ENCODE measurements at regions not wholly inside any gene's neighbourhood (a gene's known extent, or its start where the extent isn't known, plus 50 kb on each side); places are given as distances from the start of the nearest gene placed in this dataset.

DNA sequence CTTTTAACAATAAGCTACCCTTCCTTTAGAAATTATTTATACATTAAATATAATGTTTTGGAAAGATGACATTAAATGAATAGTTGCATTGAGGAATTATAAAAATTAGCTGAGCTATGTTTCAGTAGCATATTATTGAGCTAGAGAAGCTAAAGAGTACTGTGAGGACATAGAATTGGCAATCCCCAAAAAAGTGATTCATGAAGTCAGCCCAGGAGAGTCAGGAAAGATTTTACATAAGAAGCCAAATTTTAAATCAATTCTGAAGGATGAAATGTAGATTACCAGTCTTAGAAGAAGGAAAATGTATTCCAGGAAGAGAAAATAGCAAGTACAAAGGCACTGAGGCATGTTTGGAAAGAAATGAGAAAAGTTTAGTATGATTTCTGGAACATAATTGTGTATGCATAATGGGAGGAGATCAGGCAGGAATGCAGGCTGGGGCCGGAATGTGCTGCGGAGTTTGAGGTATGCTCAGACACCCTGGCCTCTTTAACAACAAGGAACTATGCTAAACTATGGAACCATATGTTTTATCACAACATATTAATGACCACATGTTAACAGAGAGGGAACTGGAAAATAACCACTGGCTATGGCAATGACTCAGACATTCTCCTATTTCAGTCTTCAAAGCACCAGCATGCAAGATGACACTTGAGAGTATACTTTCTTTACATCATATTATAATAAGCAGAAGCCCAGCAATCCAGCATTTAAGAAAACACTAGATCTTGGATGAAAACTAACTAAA, 103.3 kb upstream of the COL8A1 start:
- no peaks in the 10 kb centered on the region for H3K9me3 ChIP-seq (ENCODE audit: control insufficient read depth in 1 of 2, insufficient read depth in 1 of 2, low read length in 2 of 2)
- H3K4me1 Mint-ChIP-seq (ENCODE audit: low read depth), result no peaks in the 10 kb centered on the region
- ChIA-PET CTCF (no interaction called here), POLR2A (no interaction called here)
- no peak overlapping the region for H3K27ac ChIP-seq (ENCODE audit: low read depth in 1 of 2, low read length in 2 of 2)
- H3K9me3 Mint-ChIP-seq, result no peaks in the 10 kb centered on the region
- no peaks in the 10 kb centered on the region for H3K4me1 ChIP-seq (ENCODE audit: insufficient read depth, low read length)
- ATAC-seq (ENCODE audit: poor library complexity), result no peak
- DNase-seq, result no peak
- H3K27ac Mint-ChIP-seq, result no peak overlapping the region
- no peaks in the 10 kb centered on the region for H3K27me3 ChIP-seq (ENCODE audit: control insufficient read depth in 1 of 2, insufficient read depth in 2 of 2, low read length in 2 of 2)
- TF ChIP-seq, protein P1, sequence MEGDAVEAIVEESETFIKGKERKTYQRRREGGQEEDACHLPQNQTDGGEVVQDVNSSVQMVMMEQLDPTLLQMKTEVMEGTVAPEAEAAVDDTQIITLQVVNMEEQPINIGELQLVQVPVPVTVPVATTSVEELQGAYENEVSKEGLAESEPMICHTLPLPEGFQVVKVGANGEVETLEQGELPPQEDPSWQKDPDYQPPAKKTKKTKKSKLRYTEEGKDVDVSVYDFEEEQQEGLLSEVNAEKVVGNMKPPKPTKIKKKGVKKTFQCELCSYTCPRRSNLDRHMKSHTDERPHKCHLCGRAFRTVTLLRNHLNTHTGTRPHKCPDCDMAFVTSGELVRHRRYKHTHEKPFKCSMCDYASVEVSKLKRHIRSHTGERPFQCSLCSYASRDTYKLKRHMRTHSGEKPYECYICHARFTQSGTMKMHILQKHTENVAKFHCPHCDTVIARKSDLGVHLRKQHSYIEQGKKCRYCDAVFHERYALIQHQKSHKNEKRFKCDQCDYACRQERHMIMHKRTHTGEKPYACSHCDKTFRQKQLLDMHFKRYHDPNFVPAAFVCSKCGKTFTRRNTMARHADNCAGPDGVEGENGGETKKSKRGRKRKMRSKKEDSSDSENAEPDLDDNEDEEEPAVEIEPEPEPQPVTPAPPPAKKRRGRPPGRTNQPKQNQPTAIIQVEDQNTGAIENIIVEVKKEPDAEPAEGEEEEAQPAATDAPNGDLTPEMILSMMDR (IDR thresholded peaks at IDR 0.05), result no peak
- H3K27me3 Mint-ChIP-seq, result no peaks in the 10 kb centered on the region
- H3K4me3 ChIP-seq (ENCODE audit: low read length), result no peak overlapping the region
- H3K36me3 Mint-ChIP-seq (ENCODE audit: low read depth), result no peaks in the 10 kb centered on the region
- intact Hi-C loops (cut with DNase I, micrococcal nuclease), result no loop called here
- H3K4me3 Mint-ChIP-seq, result no peak overlapping the region
- no peaks in the 10 kb centered on the region for H3K36me3 ChIP-seq (ENCODE audit: insufficient read depth, low read length)

DNA sequence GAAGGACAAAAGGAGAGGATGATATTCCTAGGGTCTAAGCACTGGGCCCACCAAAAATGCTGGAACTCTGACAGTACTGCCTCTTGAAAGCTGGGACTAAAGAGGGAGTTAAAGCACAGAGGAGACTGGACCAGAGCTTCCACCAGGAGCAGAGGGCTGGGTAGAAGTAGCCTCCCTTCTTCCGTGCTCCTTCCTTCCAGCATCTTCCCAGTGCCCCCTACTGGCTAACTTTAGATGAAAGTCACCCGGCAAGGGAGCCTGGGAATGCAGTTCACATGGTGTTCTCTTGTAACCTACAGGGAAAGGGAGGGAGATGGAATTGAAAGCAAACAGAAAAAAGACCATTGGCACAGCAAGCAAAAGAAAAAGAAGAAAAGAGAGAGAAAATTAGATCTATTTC, 106.1 kb upstream of the COL8A1 start:
- Mint-ChIP-seq H3K27ac (no peak overlapping the region), H3K27me3 (no peaks in the 10 kb centered on the region), H3K36me3 (ENCODE audit: low read depth) (no peaks in the 10 kb centered on the region), H3K4me3 (no peak overlapping the region), H3K4me1 (ENCODE audit: low read depth) (no peaks in the 10 kb centered on the region), H3K9me3 (no peaks in the 10 kb centered on the region)
- no peaks in the 10 kb centered on the region for H3K4me1 ChIP-seq (ENCODE audit: insufficient read depth, low read length)
- intact Hi-C loops (cut with DNase I, micrococcal nuclease), result no loop called here
- TF ChIP-seq, protein P1 (IDR thresholded peaks at IDR 0.05), result no peak
- CTCF ChIA-PET, result no interaction called here
- H3K27me3 ChIP-seq (ENCODE audit: control insufficient read depth in 1 of 2, insufficient read depth in 2 of 2, low read length in 2 of 2), result no peaks in the 10 kb centered on the region
- no peak overlapping the region for H3K4me3 ChIP-seq (ENCODE audit: low read length)
- DNase-seq (peak in 2 of 14 experiments; percentile 11 to 29), ATAC-seq (ENCODE audit: poor library complexity) (no peak)
- POLR2A ChIA-PET, result no interaction called here
- no peaks in the 10 kb centered on the region for H3K9me3 ChIP-seq (ENCODE audit: control insufficient read depth in 1 of 2, insufficient read depth in 1 of 2, low read length in 2 of 2)
- no peak overlapping the region for H3K27ac ChIP-seq (ENCODE audit: low read depth in 1 of 2, low read length in 2 of 2)
- no peaks in the 10 kb centered on the region for H3K36me3 ChIP-seq (ENCODE audit: insufficient read depth, low read length)

DNA sequence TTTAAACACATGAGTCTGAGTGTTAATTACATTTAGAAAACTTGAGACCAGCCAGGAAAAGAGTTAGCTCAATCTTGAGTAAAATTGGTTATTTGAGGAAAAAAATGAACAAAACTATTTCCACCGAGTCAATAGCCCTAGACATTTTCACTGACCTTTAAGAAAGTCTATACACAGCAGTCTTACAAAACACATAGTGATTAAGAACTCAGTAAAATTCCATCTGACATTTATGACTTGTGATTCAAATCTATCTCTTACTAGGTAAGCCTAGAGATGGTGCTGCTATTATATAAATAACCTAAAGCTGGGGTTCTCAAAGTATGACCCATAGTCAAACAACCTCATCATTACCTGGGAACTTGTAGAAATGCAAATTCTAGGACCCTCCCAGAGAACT, 109.1 kb upstream of the COL8A1 start:
- intact Hi-C loops (cut with DNase I, micrococcal nuclease), result no loop called here
- H3K27ac Mint-ChIP-seq, result no peak overlapping the region
- H3K4me1 ChIP-seq (ENCODE audit: insufficient read depth, low read length), result no peaks in the 10 kb centered on the region
- ChIA-PET POLR2A (no interaction called here), CTCF (no interaction called here)
- peaks cover 5% of the 10 kb centered on the region for H3K27me3 Mint-ChIP-seq
- no peaks in the 10 kb centered on the region for H3K9me3 ChIP-seq (ENCODE audit: control insufficient read depth in 1 of 2, insufficient read depth in 1 of 2, low read length in 2 of 2)
- TF ChIP-seq, protein P1 (IDR thresholded peaks at IDR 0.05), result no peak
- H3K36me3 ChIP-seq (ENCODE audit: insufficient read depth, low read length), result no peaks in the 10 kb centered on the region
- no peak overlapping the region for H3K27ac ChIP-seq (ENCODE audit: low read depth in 1 of 2, low read length in 2 of 2)
- no peak for DNase-seq
- no peak overlapping the region for H3K4me3 ChIP-seq (ENCODE audit: low read length)
- H3K9me3 Mint-ChIP-seq, result peaks cover 2% of the 10 kb centered on the region
- H3K4me3 Mint-ChIP-seq, result no peak overlapping the region
- no peaks in the 10 kb centered on the region for H3K36me3 Mint-ChIP-seq (ENCODE audit: low read depth)
- H3K4me1 Mint-ChIP-seq (ENCODE audit: low read depth), result no peaks in the 10 kb centered on the region
- ATAC-seq (ENCODE audit: poor library complexity), result no peak
- no peaks in the 10 kb centered on the region for H3K27me3 ChIP-seq (ENCODE audit: control insufficient read depth in 1 of 2, insufficient read depth in 2 of 2, low read length in 2 of 2)

Measured in CD4-positive, alpha-beta T cell (primary cell).